Peyer's patch (tissue), 4 donors: ENCODE measurements at regions not wholly inside any gene's neighbourhood (a gene's known extent, or its start where the extent isn't known, plus 50 kb on each side); places are given as distances from the start of the nearest gene placed in this dataset.

ENCODE experiments used
- DNase-seq, 3 donors: peaks; one replicate each; pipeline ENCODE4 v3.0.0-alpha.2; 2017 to 2019
- H3K27ac ChIP-seq, 4 donors: fragments of 200-600 bp; sonication (generic); one replicate each; pipeline ENCODE4 v1.5.1; 2016 to 2019
- H3K27me3 ChIP-seq, 2 donors: fragments of 200-600 bp; sonication (generic); one replicate each; pipeline ENCODE4 v1.5.1; 2019
- H3K36me3 ChIP-seq, 3 donors: fragments of 200-600 bp; sonication (generic); one replicate each; pipeline ENCODE4 v1.5.1; 2016 to 2019
- H3K4me1 ChIP-seq, 4 donors: fragments of 200-600 bp; sonication (generic); one replicate each; pipeline ENCODE4 v1.5.1; 2016 to 2019
- H3K4me3 ChIP-seq, 4 donors: fragments of 200-600 bp; sonication (generic); 1 replicate in 3 of 4; 2 replicates in 1 of 4; pipeline ENCODE4 v1.5.1; 2016 to 2019; ENCODE audit warnings: mild to moderate bottlenecking in 1 of 4
- H3K9me3 ChIP-seq, 4 donors: fragments of 200-600 bp; sonication (generic); one replicate each; pipeline ENCODE4 v1.5.1; 2016 to 2019; ENCODE audit warnings: mild to moderate bottlenecking in 1 of 4
- POLR2A ChIP-seq, 2 donors: fragments of 450-650 bp; IDR thresholded peaks; one replicate each; pipeline ENCODE4 v1.5.1; 2017; ENCODE audit warnings: antibody characterized with exemption in 2 of 2, mild to moderate bottlenecking in 2 of 2, moderate library complexity in 2 of 2
- TF ChIP-seq, protein P1 (sequence below), 6 experiments: fragments of 450-650 bp in 4 of 6; fragments of 200-600 bp in 2 of 6; sonication (generic) in 1 of 6; IDR thresholded peaks; one replicate each; pipeline ENCODE4 v1.5.1; 2017 to 2019; ENCODE audit warnings: antibody characterized with exemption in 6 of 6, mild to moderate bottlenecking in 3 of 6, moderate library complexity in 1 of 6

DNA sequence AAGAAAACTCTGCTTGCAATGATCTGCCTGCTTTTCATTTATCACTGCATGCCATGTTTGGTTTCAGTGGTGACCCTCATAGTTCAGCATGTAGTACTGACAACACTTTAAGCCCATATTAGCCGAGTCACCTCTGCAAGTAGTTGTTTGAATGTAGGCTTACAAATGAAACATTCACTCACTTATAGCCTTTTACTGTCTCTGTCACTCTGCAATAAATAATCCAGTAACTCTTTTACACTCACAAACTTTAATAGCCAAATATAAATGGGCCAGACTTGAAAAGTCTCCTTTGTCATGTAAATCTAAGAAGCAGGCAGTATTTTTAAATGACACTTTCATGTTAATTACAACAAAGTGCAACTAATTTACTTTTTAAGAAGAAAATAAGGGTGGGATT, 1460.0 kb upstream of the ADGRB3 start:
- Histone ChIP-seq H3K27me3 (no peaks in the 10 kb centered on the region), H3K27ac (no peak overlapping the region), H3K4me3 (no peak overlapping the region), H3K9me3 (no peaks in the 10 kb centered on the region), H3K4me1 (no peaks in the 10 kb centered on the region), H3K36me3 (no peaks in the 10 kb centered on the region)
- no peak for DNase-seq
- TF ChIP-seq POLR2A (IDR thresholded peaks at IDR 0.05), result no peak
- TF ChIP-seq, protein P1, sequence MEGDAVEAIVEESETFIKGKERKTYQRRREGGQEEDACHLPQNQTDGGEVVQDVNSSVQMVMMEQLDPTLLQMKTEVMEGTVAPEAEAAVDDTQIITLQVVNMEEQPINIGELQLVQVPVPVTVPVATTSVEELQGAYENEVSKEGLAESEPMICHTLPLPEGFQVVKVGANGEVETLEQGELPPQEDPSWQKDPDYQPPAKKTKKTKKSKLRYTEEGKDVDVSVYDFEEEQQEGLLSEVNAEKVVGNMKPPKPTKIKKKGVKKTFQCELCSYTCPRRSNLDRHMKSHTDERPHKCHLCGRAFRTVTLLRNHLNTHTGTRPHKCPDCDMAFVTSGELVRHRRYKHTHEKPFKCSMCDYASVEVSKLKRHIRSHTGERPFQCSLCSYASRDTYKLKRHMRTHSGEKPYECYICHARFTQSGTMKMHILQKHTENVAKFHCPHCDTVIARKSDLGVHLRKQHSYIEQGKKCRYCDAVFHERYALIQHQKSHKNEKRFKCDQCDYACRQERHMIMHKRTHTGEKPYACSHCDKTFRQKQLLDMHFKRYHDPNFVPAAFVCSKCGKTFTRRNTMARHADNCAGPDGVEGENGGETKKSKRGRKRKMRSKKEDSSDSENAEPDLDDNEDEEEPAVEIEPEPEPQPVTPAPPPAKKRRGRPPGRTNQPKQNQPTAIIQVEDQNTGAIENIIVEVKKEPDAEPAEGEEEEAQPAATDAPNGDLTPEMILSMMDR (IDR thresholded peaks at IDR 0.05), result no peak

DNA sequence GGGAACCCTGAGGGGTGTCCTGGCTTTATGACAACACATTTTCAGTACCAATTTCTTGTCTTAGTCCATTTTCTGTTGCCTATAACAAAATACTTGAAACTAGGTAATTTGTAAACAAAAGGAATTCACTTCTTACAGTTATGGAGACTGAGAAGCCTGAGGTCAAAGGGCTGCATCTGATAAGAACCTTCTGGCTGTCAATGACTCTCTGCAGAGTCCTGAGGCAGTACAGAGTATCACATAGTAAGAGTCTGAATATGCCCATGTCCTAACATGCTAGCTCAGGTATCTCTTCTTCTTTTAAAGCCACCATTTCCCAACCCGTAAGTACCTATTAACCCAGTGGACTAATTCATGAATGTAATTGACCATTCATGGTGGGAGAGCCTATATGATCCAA, 1458.6 kb upstream of the EYS start:
- no peak for TF ChIP-seq POLR2A (IDR thresholded peaks at IDR 0.05)
- TF ChIP-seq, protein P1 (IDR thresholded peaks at IDR 0.05), result no peak
- no peaks in the 10 kb centered on the region for H3K27me3 ChIP-seq
- no peaks in the 10 kb centered on the region for H3K4me1 ChIP-seq
- no peak for DNase-seq
- peaks cover 0 to 8% (median 0%) of the 10 kb centered on the region in 4 donors for H3K9me3 ChIP-seq
- no peaks in the 10 kb centered on the region for H3K36me3 ChIP-seq
- H3K27ac ChIP-seq, result no peak overlapping the region
- no peak overlapping the region for H3K4me3 ChIP-seq

- H3K36me3 ChIP-seq, result no peaks in the 10 kb centered on the region
- peaks cover 0 to 10% (median 0%) of the 10 kb centered on the region in 4 donors for H3K9me3 ChIP-seq
- H3K27ac ChIP-seq, result no peak overlapping the region
- TF ChIP-seq, protein P1 (IDR thresholded peaks at IDR 0.05), result no peak
- no peak for TF ChIP-seq POLR2A (IDR thresholded peaks at IDR 0.05)
- no peaks in the 10 kb centered on the region for H3K4me1 ChIP-seq
- DNase-seq, result no peak
- no peaks in the 10 kb centered on the region for H3K27me3 ChIP-seq
- no peak overlapping the region for H3K4me3 ChIP-seq
Measured at GRCh38 chr6:67160820-67161219, 1453.8 kb upstream of the EYS start.

GRCh38 chr6:67141005-67141404, 1434.0 kb upstream of the EYS start:
- no peak for DNase-seq
- Histone ChIP-seq H3K9me3 (no peaks in the 10 kb centered on the region), H3K27me3 (no peaks in the 10 kb centered on the region), H3K4me3 (no peak overlapping the region), H3K4me1 (no peaks in the 10 kb centered on the region), H3K27ac (no peak overlapping the region), H3K36me3 (no peaks in the 10 kb centered on the region)
- no peak for TF ChIP-seq POLR2A (IDR thresholded peaks at IDR 0.05)
- TF ChIP-seq, protein P1 (IDR thresholded peaks at IDR 0.05), result no peak

- H3K27me3 ChIP-seq, result no peaks in the 10 kb centered on the region
- TF ChIP-seq, protein P1 (IDR thresholded peaks at IDR 0.05), result no peak
- TF ChIP-seq POLR2A (IDR thresholded peaks at IDR 0.05), result no peak
- H3K4me3 ChIP-seq, result no peak overlapping the region
- H3K36me3 ChIP-seq, result no peaks in the 10 kb centered on the region
- no peaks in the 10 kb centered on the region for H3K4me1 ChIP-seq
- DNase-seq, result no peak
- no peaks in the 10 kb centered on the region for H3K9me3 ChIP-seq
- no peak overlapping the region for H3K27ac ChIP-seq
Measured at GRCh38 chr6:67133973-67134372, 1426.9 kb upstream of the EYS start.

- no peaks in the 10 kb centered on the region for H3K4me1 ChIP-seq
- H3K4me3 ChIP-seq, result no peak overlapping the region
- TF ChIP-seq POLR2A (IDR thresholded peaks at IDR 0.05), result no peak
- TF ChIP-seq, protein P1 (IDR thresholded peaks at IDR 0.05), result no peak
- no peaks in the 10 kb centered on the region for H3K9me3 ChIP-seq
- H3K27ac ChIP-seq, result no peak overlapping the region
- H3K27me3 ChIP-seq, result no peaks in the 10 kb centered on the region
- no peak for DNase-seq
- no peaks in the 10 kb centered on the region for H3K36me3 ChIP-seq
Measured at GRCh38 chr6:67131827-67132226, 1424.8 kb upstream of the EYS start.
